Retinal pigment epithelial cell (primary cell): ENCODE measurements at regions not wholly inside any gene's neighbourhood (a gene's known extent, or its start where the extent isn't known, plus 50 kb on each side); places are given as distances from the start of the nearest gene placed in this dataset.

ENCODE experiments used
- DNase-seq: peaks from one replicate; pipeline ENCODE4 v3.0.0-alpha.2; 2010; ENCODE audit warnings: low read depth
- H3K4me3 ChIP-seq: 2 replicates; pipeline ENCODE4 v1.5.1; 2011; ENCODE audit warnings: mild to moderate bottlenecking, low read length, control low read depth, moderate library complexity
- CTCF ChIP-seq: conservative IDR thresholded peaks from 2 replicates; pipeline ENCODE4 v1.5.1; 2011; ENCODE audit warnings: low read depth, low read length, control low read depth, inconsistent platforms

- H3K4me3 ChIP-seq: no peak overlapping the region
- TF ChIP-seq CTCF: no peak
- DNase-seq: no peak
Measured at GRCh38 chr3:187945374-187945773, 200.1 kb upstream of the BCL6 start.

- no peak overlapping the region for H3K4me3 ChIP-seq
- TF ChIP-seq CTCF: no peak
- DNase-seq: no peak
Measured at GRCh38 chr3:187946163-187946691, 201.0 kb upstream of the BCL6 start.

GRCh38 chr3:187946981-187947380 is 201.7 kb upstream of the BCL6 start:
- no peak overlapping the region for H3K4me3 ChIP-seq
- TF ChIP-seq CTCF: no peak
- no peak for DNase-seq

GRCh38 chr3:187947927-187948682 is 202.8 kb upstream of the BCL6 start:
- DNase-seq: no peak
- TF ChIP-seq CTCF: no peak
- no peak overlapping the region for H3K4me3 ChIP-seq

- no peak overlapping the region for H3K4me3 ChIP-seq
- no peak for TF ChIP-seq CTCF
- DNase-seq: no peak
Measured at GRCh38 chr3:187949093-187949820, 204.0 kb upstream of the BCL6 start.

GRCh38 chr3:187950671-187951070 is 203.3 kb upstream of the LPP start:
- TF ChIP-seq CTCF: no peak
- no peak for DNase-seq
- H3K4me3 ChIP-seq: no peak overlapping the region
